CD8-positive, alpha-beta memory T cell (primary cell): ENCODE measurements at regions not wholly inside any gene's neighbourhood (a gene's known extent, or its start where the extent isn't known, plus 50 kb on each side); places are given as distances from the start of the nearest gene placed in this dataset.

ENCODE experiments used
- CTCF ChIA-PET: fragments of 350-600 bp; sonication (Branson Sonifier 250); formaldehyde crosslinking; loops from one replicate; lab custom pipeline; 2021; ENCODE audit warnings: antibody characterized with exemption; lab: Charles Lee
- POLR2A ChIA-PET: fragments of 350-600 bp; sonication (Branson Sonifier 250); formaldehyde crosslinking; loops from one replicate; lab custom pipeline; 2021; ENCODE audit warnings: antibody characterized with exemption; lab: Charles Lee
- DNase-seq, 5 donors: peaks; one replicate each; pipeline versions ENCODE4 v3.0.0 to v3.0.0-alpha.2; 2020 to 2022; ENCODE audit warnings: mixed read lengths in 1 of 5
- H3K27ac ChIP-seq: one replicate; pipeline ENCODE4 v1.7.0; 2013; ENCODE audit warnings: low read depth, mild to moderate bottlenecking, low read length, moderate library complexity
- H3K27me3 ChIP-seq: 2 replicates; pipeline ENCODE4 v1.7.0; 2013; ENCODE audit warnings: low read length, mild to moderate bottlenecking; ENCODE audit not compliant: insufficient read depth, poor library complexity, severe bottlenecking
- H3K36me3 ChIP-seq: 2 replicates; pipeline ENCODE4 v1.7.0; 2013; ENCODE audit warnings: mild to moderate bottlenecking, low read length, moderate library complexity; ENCODE audit not compliant: insufficient read depth
- H3K4me1 ChIP-seq: 2 replicates; pipeline ENCODE4 v1.7.0; 2013; ENCODE audit warnings: mild to moderate bottlenecking, low read length, moderate library complexity; ENCODE audit not compliant: insufficient read depth
- H3K4me3 ChIP-seq: 2 replicates; pipeline ENCODE4 v1.7.0; 2013; ENCODE audit warnings: mild to moderate bottlenecking, low read length
- H3K9me3 ChIP-seq: 2 replicates; pipeline ENCODE4 v1.7.0; 2013; ENCODE audit warnings: mild to moderate bottlenecking, low read length
- H3K27ac Mint-ChIP-seq, 8 donors: one replicate each; pipeline ENCODE4 v1.8.0; 2020 to 2021; ENCODE audit warnings: mixed read lengths in 8 of 8, mild to moderate bottlenecking in 6 of 8, inconsistent platforms in 3 of 8, moderate library complexity in 3 of 8
- H3K27me3 Mint-ChIP-seq, 2 donors: one replicate each; pipeline ENCODE4 v1.8.0; 2020 to 2021; ENCODE audit warnings: mixed read lengths in 2 of 2, mild to moderate bottlenecking in 1 of 2, moderate library complexity in 1 of 2
- H3K36me3 Mint-ChIP-seq, 3 donors: one replicate each; pipeline ENCODE4 v1.8.0; 2020 to 2021; ENCODE audit warnings: mixed read lengths in 3 of 3, inconsistent platforms in 1 of 3, mild to moderate bottlenecking in 1 of 3
- H3K4me1 Mint-ChIP-seq, 3 donors: one replicate each; pipeline ENCODE4 v1.8.0; 2020 to 2021; ENCODE audit warnings: mixed read lengths in 3 of 3, inconsistent platforms in 1 of 3, mild to moderate bottlenecking in 1 of 3
- H3K4me3 Mint-ChIP-seq, 7 donors: one replicate each; pipeline ENCODE4 v1.8.0; 2020 to 2021; ENCODE audit warnings: mixed read lengths in 7 of 7, mild to moderate bottlenecking in 6 of 7, moderate library complexity in 4 of 7, inconsistent platforms in 2 of 7
- H3K9me3 Mint-ChIP-seq, 5 donors: one replicate each; pipeline ENCODE4 v1.8.0; 2020 to 2022; ENCODE audit warnings: mixed read lengths in 5 of 5, mild to moderate bottlenecking in 3 of 5, moderate library complexity in 2 of 5, inconsistent platforms in 1 of 5

GRCh38 chr4:63553123-63553522 lies 856.1 kb downstream of the TECRL start:
- Mint-ChIP-seq H3K36me3 (no peaks in the 10 kb centered on the region), H3K4me1 (no peaks in the 10 kb centered on the region), H3K27ac (no peak overlapping the region), H3K4me3 (no peak overlapping the region), H3K27me3 (no peaks in the 10 kb centered on the region), H3K9me3 (peaks cover 4 to 27% (median 10%) of the 10 kb centered on the region in 5 donors)
- POLR2A ChIA-PET: no interaction called here
- DNase-seq: no peak
- Histone ChIP-seq H3K4me1 (no peaks in the 10 kb centered on the region), H3K36me3 (no peaks in the 10 kb centered on the region), H3K27me3 (no peaks in the 10 kb centered on the region), H3K27ac (no peak overlapping the region), H3K9me3 (no peaks in the 10 kb centered on the region), H3K4me3 (no peak overlapping the region)
- CTCF ChIA-PET: no interaction called here

- H3K36me3 ChIP-seq: no peaks in the 10 kb centered on the region
- H3K4me3 ChIP-seq: no peak overlapping the region
- DNase-seq: no peak
- no peak overlapping the region for H3K27ac Mint-ChIP-seq
- CTCF ChIA-PET: no interaction called here
- H3K4me1 ChIP-seq: no peaks in the 10 kb centered on the region
- H3K27ac ChIP-seq: no peak overlapping the region
- H3K9me3 ChIP-seq: no peaks in the 10 kb centered on the region
- H3K4me1 Mint-ChIP-seq: no peaks in the 10 kb centered on the region
- POLR2A ChIA-PET: no interaction called here
- no peaks in the 10 kb centered on the region for H3K27me3 ChIP-seq
- no peaks in the 10 kb centered on the region for H3K27me3 Mint-ChIP-seq
- H3K36me3 Mint-ChIP-seq: no peaks in the 10 kb centered on the region
- H3K9me3 Mint-ChIP-seq: peaks cover 9 to 28% (median 16%) of the 10 kb centered on the region in 5 donors
- H3K4me3 Mint-ChIP-seq: no peak overlapping the region
These were observed 867.4 kb downstream of the TECRL start for GRCh38 chr4:63541828-63542227.

GRCh38 chr4:63529581-63530337 lies 879.5 kb downstream of the TECRL start:
- no peaks in the 10 kb centered on the region for H3K4me1 Mint-ChIP-seq
- H3K27ac Mint-ChIP-seq: no peak overlapping the region
- H3K4me3 Mint-ChIP-seq: no peak overlapping the region
- Histone ChIP-seq H3K36me3 (no peaks in the 10 kb centered on the region), H3K4me3 (no peak overlapping the region), H3K4me1 (no peaks in the 10 kb centered on the region), H3K9me3 (no peaks in the 10 kb centered on the region), H3K27me3 (no peaks in the 10 kb centered on the region), H3K27ac (no peak overlapping the region)
- DNase-seq: no peak
- H3K27me3 Mint-ChIP-seq: no peaks in the 10 kb centered on the region
- no peaks in the 10 kb centered on the region for H3K36me3 Mint-ChIP-seq
- CTCF ChIA-PET: no interaction called here
- POLR2A ChIA-PET: no interaction called here
- peaks cover 5 to 16% (median 6%) of the 10 kb centered on the region in 5 donors for H3K9me3 Mint-ChIP-seq

- no peaks in the 10 kb centered on the region for H3K36me3 Mint-ChIP-seq
- no peak for DNase-seq
- Histone ChIP-seq H3K4me3 (no peak overlapping the region), H3K27ac (no peak overlapping the region), H3K4me1 (no peaks in the 10 kb centered on the region), H3K9me3 (no peaks in the 10 kb centered on the region), H3K36me3 (no peaks in the 10 kb centered on the region), H3K27me3 (no peaks in the 10 kb centered on the region)
- ChIA-PET POLR2A (no interaction called here), CTCF (no interaction called here)
- no peak overlapping the region for H3K4me3 Mint-ChIP-seq
- peaks cover 4 to 16% (median 6%) of the 10 kb centered on the region in 5 donors for H3K9me3 Mint-ChIP-seq
- no peak overlapping the region for H3K27ac Mint-ChIP-seq
- no peaks in the 10 kb centered on the region for H3K27me3 Mint-ChIP-seq
- H3K4me1 Mint-ChIP-seq: no peaks in the 10 kb centered on the region
These were observed 880.8 kb downstream of the TECRL start for GRCh38 chr4:63528256-63528991.

- Mint-ChIP-seq H3K36me3 (no peaks in the 10 kb centered on the region), H3K4me1 (no peaks in the 10 kb centered on the region), H3K9me3 (peaks cover 7 to 29% (median 11%) of the 10 kb centered on the region in 5 donors), H3K27me3 (no peaks in the 10 kb centered on the region), H3K4me3 (no peak overlapping the region), H3K27ac (no peak overlapping the region)
- no peaks in the 10 kb centered on the region for H3K4me1 ChIP-seq
- H3K27ac ChIP-seq: no peak overlapping the region
- H3K27me3 ChIP-seq: no peaks in the 10 kb centered on the region
- CTCF ChIA-PET: no interaction called here
- DNase-seq: no peak
- no peak overlapping the region for H3K4me3 ChIP-seq
- no peaks in the 10 kb centered on the region for H3K9me3 ChIP-seq
- no peaks in the 10 kb centered on the region for H3K36me3 ChIP-seq
- POLR2A ChIA-PET: no interaction called here
These were observed 883.0 kb downstream of the TECRL start for GRCh38 chr4:63526251-63526650.

GRCh38 chr4:63524764-63525163 lies 884.5 kb downstream of the TECRL start:
- H3K36me3 ChIP-seq: no peaks in the 10 kb centered on the region
- Mint-ChIP-seq H3K27me3 (no peaks in the 10 kb centered on the region), H3K27ac (no peak overlapping the region), H3K4me3 (no peak overlapping the region), H3K36me3 (no peaks in the 10 kb centered on the region), H3K4me1 (no peaks in the 10 kb centered on the region), H3K9me3 (peaks cover 7 to 31% (median 14%) of the 10 kb centered on the region in 5 donors)
- no peaks in the 10 kb centered on the region for H3K4me1 ChIP-seq
- ChIA-PET CTCF (no interaction called here), POLR2A (no interaction called here)
- no peaks in the 10 kb centered on the region for H3K9me3 ChIP-seq
- no peak overlapping the region for H3K27ac ChIP-seq
- no peak overlapping the region for H3K4me3 ChIP-seq
- H3K27me3 ChIP-seq: no peaks in the 10 kb centered on the region
- no peak for DNase-seq

GRCh38 chr4:63505714-63506460 lies 903.4 kb downstream of the TECRL start:
- DNase-seq: no peak
- Mint-ChIP-seq H3K27ac (no peak overlapping the region), H3K4me3 (no peak overlapping the region), H3K27me3 (no peaks in the 10 kb centered on the region), H3K9me3 (peaks cover 12 to 40% (median 24%) of the 10 kb centered on the region in 5 donors), H3K4me1 (no peaks in the 10 kb centered on the region), H3K36me3 (no peaks in the 10 kb centered on the region)
- Histone ChIP-seq H3K27me3 (no peaks in the 10 kb centered on the region), H3K4me1 (no peaks in the 10 kb centered on the region), H3K36me3 (no peaks in the 10 kb centered on the region), H3K9me3 (no peaks in the 10 kb centered on the region), H3K27ac (no peak overlapping the region), H3K4me3 (no peak overlapping the region)
- POLR2A ChIA-PET: no interaction called here
- CTCF ChIA-PET: no interaction called here

- Mint-ChIP-seq H3K4me3 (no peak overlapping the region), H3K27ac (no peak overlapping the region), H3K27me3 (no peaks in the 10 kb centered on the region), H3K9me3 (peaks cover 7 to 52% (median 9%) of the 10 kb centered on the region in 5 donors), H3K36me3 (no peaks in the 10 kb centered on the region), H3K4me1 (no peaks in the 10 kb centered on the region)
- H3K4me3 ChIP-seq: no peak overlapping the region
- no peak overlapping the region for H3K27ac ChIP-seq
- H3K4me1 ChIP-seq: no peaks in the 10 kb centered on the region
- no peaks in the 10 kb centered on the region for H3K9me3 ChIP-seq
- no peaks in the 10 kb centered on the region for H3K36me3 ChIP-seq
- DNase-seq: no peak
- ChIA-PET POLR2A (no interaction called here), CTCF (no interaction called here)
- no peaks in the 10 kb centered on the region for H3K27me3 ChIP-seq
These were observed 916.0 kb downstream of the TECRL start for GRCh38 chr4:63493265-63493664.
